ENCODE measurements at regions not wholly inside any gene's neighbourhood (a gene's known extent, or its start where the extent isn't known, plus 50 kb on each side); places are given as distances from the start of the nearest gene placed in this dataset.

GRCh38 chr5:155295111-155295510 is 281.6 kb downstream of the KIF4B start:
- H3K9me3 ChIP-seq (ENCODE audit: control insufficient read depth, insufficient read depth, low read depth, low read length), result no peaks in the 10 kb centered on the region
- no peak for ATAC-seq
- no peak overlapping the region for H3K4me3 ChIP-seq (ENCODE audit: low read depth in 2 of 2, low read length in 2 of 2)
- no peaks in the 10 kb centered on the region for H3K36me3 ChIP-seq (ENCODE audit: control insufficient read depth, insufficient read depth, low read length)
- TF ChIP-seq SIN3A (IDR thresholded peaks at IDR 0.05; ENCODE audit: borderline replicate concordance, insufficient read depth, low read depth, low read length) (no peak), CTCF (IDR thresholded peaks at IDR 0.05) (no peak), POLR2AphosphoS5 (IDR thresholded peaks at IDR 0.05; ENCODE audit: low read depth, low read length) (no peak), TCF7L2 (IDR thresholded peaks at IDR 0.05; ENCODE audit: low read depth, low read length) (no peak)
- TF ChIP-seq, protein P1, sequence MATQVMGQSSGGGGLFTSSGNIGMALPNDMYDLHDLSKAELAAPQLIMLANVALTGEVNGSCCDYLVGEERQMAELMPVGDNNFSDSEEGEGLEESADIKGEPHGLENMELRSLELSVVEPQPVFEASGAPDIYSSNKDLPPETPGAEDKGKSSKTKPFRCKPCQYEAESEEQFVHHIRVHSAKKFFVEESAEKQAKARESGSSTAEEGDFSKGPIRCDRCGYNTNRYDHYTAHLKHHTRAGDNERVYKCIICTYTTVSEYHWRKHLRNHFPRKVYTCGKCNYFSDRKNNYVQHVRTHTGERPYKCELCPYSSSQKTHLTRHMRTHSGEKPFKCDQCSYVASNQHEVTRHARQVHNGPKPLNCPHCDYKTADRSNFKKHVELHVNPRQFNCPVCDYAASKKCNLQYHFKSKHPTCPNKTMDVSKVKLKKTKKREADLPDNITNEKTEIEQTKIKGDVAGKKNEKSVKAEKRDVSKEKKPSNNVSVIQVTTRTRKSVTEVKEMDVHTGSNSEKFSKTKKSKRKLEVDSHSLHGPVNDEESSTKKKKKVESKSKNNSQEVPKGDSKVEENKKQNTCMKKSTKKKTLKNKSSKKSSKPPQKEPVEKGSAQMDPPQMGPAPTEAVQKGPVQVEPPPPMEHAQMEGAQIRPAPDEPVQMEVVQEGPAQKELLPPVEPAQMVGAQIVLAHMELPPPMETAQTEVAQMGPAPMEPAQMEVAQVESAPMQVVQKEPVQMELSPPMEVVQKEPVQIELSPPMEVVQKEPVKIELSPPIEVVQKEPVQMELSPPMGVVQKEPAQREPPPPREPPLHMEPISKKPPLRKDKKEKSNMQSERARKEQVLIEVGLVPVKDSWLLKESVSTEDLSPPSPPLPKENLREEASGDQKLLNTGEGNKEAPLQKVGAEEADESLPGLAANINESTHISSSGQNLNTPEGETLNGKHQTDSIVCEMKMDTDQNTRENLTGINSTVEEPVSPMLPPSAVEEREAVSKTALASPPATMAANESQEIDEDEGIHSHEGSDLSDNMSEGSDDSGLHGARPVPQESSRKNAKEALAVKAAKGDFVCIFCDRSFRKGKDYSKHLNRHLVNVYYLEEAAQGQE (IDR thresholded peaks at IDR 0.05; ENCODE audit: insufficient read depth in 1 of 2, low read depth in 2 of 2, low read length in 1 of 2), result no peak
- no TSS peak for BruUV-seq (replicated peaks)
- ChIA-PET CTCF (no interaction called here), POLR2A (no interaction called here)
- H3K27ac ChIP-seq (ENCODE audit: low read length), result no peak overlapping the region
- intact Hi-C loops (cut with micrococcal nuclease; ENCODE audit: unreplicated experiment), result no loop called here
- no peaks in the 10 kb centered on the region for H3K4me1 ChIP-seq (ENCODE audit: control insufficient read depth, insufficient read depth, low read length)
- in situ Hi-C loops (cut with HindIII; ENCODE audit: low pct_unique_long_range_greater_than_20kb, low sequenced_read_pairs), result no loop called here
- no peak for DNase-seq (ENCODE audit: low read depth, low spot score)
- no peaks in the 10 kb centered on the region for H3K27me3 ChIP-seq (ENCODE audit: control insufficient read depth, insufficient read depth, low read length)

GRCh38 chr5:155299386-155300005 is 285.9 kb downstream of the KIF4B start:
- Histone ChIP-seq H3K27ac (ENCODE audit: low read length) (no peak overlapping the region), H3K4me3 (ENCODE audit: low read depth in 2 of 2, low read length in 2 of 2) (no peak overlapping the region), H3K27me3 (ENCODE audit: control insufficient read depth, insufficient read depth, low read length) (no peaks in the 10 kb centered on the region), H3K4me1 (ENCODE audit: control insufficient read depth, insufficient read depth, low read length) (no peaks in the 10 kb centered on the region), H3K9me3 (ENCODE audit: control insufficient read depth, insufficient read depth, low read depth, low read length) (no peaks in the 10 kb centered on the region), H3K36me3 (ENCODE audit: control insufficient read depth, insufficient read depth, low read length) (no peaks in the 10 kb centered on the region)
- DNase-seq (ENCODE audit: low read depth, low spot score), result no peak
- no peak for ATAC-seq
- CTCF ChIA-PET, result no interaction called here
- POLR2A ChIA-PET, result no interaction called here
- TF ChIP-seq SIN3A (IDR thresholded peaks at IDR 0.05; ENCODE audit: borderline replicate concordance, insufficient read depth, low read depth, low read length), result no peak
- no peak for TF ChIP-seq POLR2AphosphoS5 (IDR thresholded peaks at IDR 0.05; ENCODE audit: low read depth, low read length)
- no peak for TF ChIP-seq CTCF (IDR thresholded peaks at IDR 0.05)
- TF ChIP-seq TCF7L2 (IDR thresholded peaks at IDR 0.05; ENCODE audit: low read depth, low read length), result no peak
- TF ChIP-seq, protein P1 (IDR thresholded peaks at IDR 0.05; ENCODE audit: insufficient read depth in 1 of 2, low read depth in 2 of 2, low read length in 1 of 2), result no peak
- intact Hi-C loops (cut with micrococcal nuclease; ENCODE audit: unreplicated experiment), result no loop called here
- no TSS peak for BruUV-seq (replicated peaks)
- in situ Hi-C loops (cut with HindIII; ENCODE audit: low pct_unique_long_range_greater_than_20kb, low sequenced_read_pairs), result no loop called here
